GM23248 (cell line): ENCODE measurements at regions not wholly inside any gene's neighbourhood (a gene's known extent, or its start where the extent isn't known, plus 50 kb on each side); places are given as distances from the start of the nearest gene placed in this dataset.

Source experiments
- EZH2 ChIP-seq: fragments of 200-600 bp; sonication (generic); IDR thresholded peaks from 2 replicates; pipeline ENCODE4 v1.6.1; 2018; ENCODE audit warnings: antibody characterized with exemption, mild to moderate bottlenecking; ENCODE audit not compliant: insufficient read depth, poor library complexity, severe bottlenecking
- EZH2phosphoT487 ChIP-seq: fragments of 200-600 bp; sonication (generic); IDR thresholded peaks from 2 replicates; pipeline ENCODE4 v1.6.1; 2018; ENCODE audit warnings: antibody characterized with exemption, moderate library complexity, mild to moderate bottlenecking, low read depth; ENCODE audit not compliant: insufficient read depth

GRCh38 chr9:95722141-95722540 is 153.3 kb upstream of the ERCC6L2 start:
- TF ChIP-seq EZH2 (no peak), EZH2phosphoT487 (no peak)
